ENCODE measurements at regions not wholly inside any gene's neighbourhood (a gene's known extent, or its start where the extent isn't known, plus 50 kb on each side); places are given as distances from the start of the nearest gene placed in this dataset.

DNA sequence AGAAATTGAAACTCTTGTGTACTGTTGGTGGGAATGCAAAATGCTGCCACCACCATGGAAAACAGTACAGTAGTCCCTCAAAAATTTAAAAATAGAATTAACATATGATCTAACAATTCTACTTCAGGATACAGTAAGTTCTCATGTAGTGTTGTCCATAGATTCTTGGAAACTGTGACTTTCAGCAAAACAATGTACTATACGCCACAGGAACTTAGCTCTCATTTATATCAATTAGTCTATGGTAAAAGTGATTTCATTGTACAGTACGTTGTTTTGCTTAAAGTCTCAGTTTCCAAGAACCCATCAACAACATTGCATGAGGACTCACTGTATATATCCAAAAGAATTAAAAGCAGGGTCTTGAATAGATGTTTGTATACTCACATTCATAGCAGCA, 233.5 kb upstream of the GAS1 start:
- Mint-ChIP-seq H3K4me3 (no peak overlapping the region), H3K36me3 (peaks cover 0 to 4% (median 0%) of the 10 kb centered on the region in 3 donors), H3K9me3 (peaks cover 0 to 8% (median 5%) of the 10 kb centered on the region in 5 donors), H3K27ac (no peak overlapping the region), H3K27me3 (no peaks in the 10 kb centered on the region), H3K4me1 (peaks cover 0 to 2% (median 0%) of the 10 kb centered on the region in 3 donors)
- POLR2A ChIA-PET = no interaction called here
- no peak overlapping the region for H3K4me3 ChIP-seq (ENCODE audit: low read length)
- H3K27ac ChIP-seq (ENCODE audit: low read depth, low read length) = no peak overlapping the region
- no peaks in the 10 kb centered on the region for H3K9me3 ChIP-seq (ENCODE audit: low read length)
- CTCF ChIA-PET = no interaction called here
- no peaks in the 10 kb centered on the region for H3K36me3 ChIP-seq (ENCODE audit: insufficient read depth, low read length)
- H3K27me3 ChIP-seq (ENCODE audit: insufficient read depth, low read length, poor library complexity, severe bottlenecking) = no peaks in the 10 kb centered on the region
- DNase-seq = no peak
- H3K4me1 ChIP-seq (ENCODE audit: insufficient read depth, low read length) = no peaks in the 10 kb centered on the region

DNA sequence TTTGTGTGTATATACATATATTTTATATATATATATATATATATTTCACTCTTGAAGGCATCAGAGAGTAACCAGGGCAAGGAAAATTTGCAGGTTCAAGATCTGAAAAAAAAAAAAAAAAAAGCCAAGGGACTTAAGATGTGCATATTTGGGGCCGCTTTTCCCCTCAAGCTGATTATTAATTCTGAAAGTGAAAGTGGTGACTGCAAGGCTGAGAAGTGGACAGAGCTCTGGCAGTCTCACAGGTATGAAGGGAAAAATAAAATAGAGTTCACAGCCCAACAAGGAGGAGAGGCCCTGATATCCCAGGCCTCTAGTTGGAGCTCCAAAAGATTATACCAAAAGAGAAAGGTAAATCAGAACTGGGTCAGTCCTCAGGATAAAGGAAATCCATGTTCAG, 234.4 kb upstream of the GAS1 start:
- Mint-ChIP-seq H3K4me1 (peaks cover 0 to 2% (median 0%) of the 10 kb centered on the region in 3 donors), H3K27me3 (peaks cover 0 to 4% of the 10 kb centered on the region in 2 donors), H3K4me3 (no peak overlapping the region), H3K36me3 (peaks cover 0 to 4% (median 0%) of the 10 kb centered on the region in 3 donors), H3K9me3 (peaks cover 0 to 8% (median 5%) of the 10 kb centered on the region in 5 donors), H3K27ac (no peak overlapping the region)
- Histone ChIP-seq H3K27ac (ENCODE audit: low read depth, low read length) (no peak overlapping the region), H3K9me3 (ENCODE audit: low read length) (no peaks in the 10 kb centered on the region), H3K4me1 (ENCODE audit: insufficient read depth, low read length) (no peaks in the 10 kb centered on the region), H3K27me3 (ENCODE audit: insufficient read depth, low read length, poor library complexity, severe bottlenecking) (no peaks in the 10 kb centered on the region), H3K4me3 (ENCODE audit: low read length) (no peak overlapping the region), H3K36me3 (ENCODE audit: insufficient read depth, low read length) (no peaks in the 10 kb centered on the region)
- CTCF ChIA-PET = no interaction called here
- POLR2A ChIA-PET = interaction anchor here (0.6 kb wide), 1 partner anchor 129 kb away, joined by 4 read pairs; no protein-coding TSS in a partner anchor
- DNase-seq = no peak

DNA sequence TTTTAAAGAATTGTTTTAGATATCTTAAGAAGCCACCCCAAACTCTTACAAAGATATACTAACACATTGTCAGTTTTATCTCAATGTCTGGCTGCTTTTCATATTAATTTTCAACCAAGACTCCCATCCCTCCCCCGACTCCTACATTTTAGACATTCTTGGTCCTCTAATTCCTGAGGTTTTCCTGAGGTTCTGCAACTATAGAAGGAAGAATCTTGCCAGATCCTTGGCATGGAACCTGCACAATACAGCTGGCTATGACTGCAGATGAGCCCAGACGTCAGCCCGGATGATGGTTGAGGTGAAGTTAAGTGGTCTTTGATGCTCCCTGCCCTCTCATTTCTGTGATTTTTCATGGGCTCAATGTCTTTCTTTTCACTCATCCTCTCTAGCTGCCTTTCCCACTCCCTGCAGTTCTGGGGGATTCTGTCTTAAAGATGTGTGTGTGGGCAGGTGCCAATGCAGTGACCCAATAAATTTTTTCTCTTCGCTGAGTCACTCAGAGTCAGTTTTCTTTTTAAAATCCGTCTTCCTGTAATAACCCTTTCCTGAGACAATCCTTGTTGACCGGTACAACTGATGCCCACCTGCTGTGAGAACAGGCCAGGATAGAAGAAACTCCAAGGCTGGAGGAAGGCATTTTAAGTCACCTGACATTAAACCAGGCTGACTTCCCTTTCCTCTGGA, 237.8 kb upstream of the GAS1 start:
- no peaks in the 10 kb centered on the region for H3K27me3 ChIP-seq (ENCODE audit: insufficient read depth, low read length, poor library complexity, severe bottlenecking)
- no peaks in the 10 kb centered on the region for H3K4me1 ChIP-seq (ENCODE audit: insufficient read depth, low read length)
- no peaks in the 10 kb centered on the region for H3K9me3 ChIP-seq (ENCODE audit: low read length)
- no peak overlapping the region for H3K4me3 ChIP-seq (ENCODE audit: low read length)
- Mint-ChIP-seq H3K4me1 (peaks cover 0 to 2% (median 0%) of the 10 kb centered on the region in 3 donors), H3K27me3 (peaks cover 12% of the 10 kb centered on the region in 2 donors), H3K36me3 (peaks cover 0 to 4% (median 0%) of the 10 kb centered on the region in 3 donors), H3K27ac (peak overlapping the region in 1 of 8 donors; percentile 74), H3K9me3 (peaks cover 0 to 8% (median 7%) of the 10 kb centered on the region in 5 donors), H3K4me3 (no peak overlapping the region)
- ChIA-PET POLR2A (no interaction called here), CTCF (no interaction called here)
- H3K27ac ChIP-seq (ENCODE audit: low read depth, low read length) = no peak overlapping the region
- no peaks in the 10 kb centered on the region for H3K36me3 ChIP-seq (ENCODE audit: insufficient read depth, low read length)
- DNase-seq = no peak

DNA sequence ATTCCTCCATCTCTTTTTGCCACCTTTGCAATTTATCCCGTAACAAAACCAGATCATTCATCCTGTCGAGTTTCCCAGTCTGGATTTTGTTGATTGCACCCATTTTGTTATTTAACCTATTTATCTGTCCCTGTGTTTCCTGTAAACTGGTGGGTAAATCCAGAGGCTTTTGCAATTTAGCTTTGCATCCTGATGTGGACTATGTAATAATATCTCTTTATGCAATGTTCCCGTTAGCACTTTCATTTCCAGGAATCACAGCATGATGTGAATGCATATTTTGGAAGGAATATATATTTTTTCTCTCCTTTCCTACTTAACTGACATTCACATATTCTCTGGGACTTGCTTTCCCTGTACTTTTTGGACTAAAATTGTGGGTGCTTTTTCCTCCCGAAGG, 240.3 kb upstream of the GAS1 start:
- peaks cover 12% of the 10 kb centered on the region in 2 donors for H3K27me3 Mint-ChIP-seq
- H3K4me3 Mint-ChIP-seq = no peak overlapping the region
- Histone ChIP-seq H3K9me3 (ENCODE audit: low read length) (no peaks in the 10 kb centered on the region), H3K4me1 (ENCODE audit: insufficient read depth, low read length) (no peaks in the 10 kb centered on the region), H3K4me3 (ENCODE audit: low read length) (no peak overlapping the region), H3K36me3 (ENCODE audit: insufficient read depth, low read length) (no peaks in the 10 kb centered on the region), H3K27me3 (ENCODE audit: insufficient read depth, low read length, poor library complexity, severe bottlenecking) (no peaks in the 10 kb centered on the region), H3K27ac (ENCODE audit: low read depth, low read length) (no peak overlapping the region)
- peaks cover 0 to 2% (median under 1%) of the 10 kb centered on the region in 5 donors for H3K9me3 Mint-ChIP-seq
- DNase-seq = no peak
- no peaks in the 10 kb centered on the region for H3K4me1 Mint-ChIP-seq
- ChIA-PET CTCF (interaction anchor here (0.9 kb wide), 1 partner anchor 9 kb away, joined by 3 read pairs; no protein-coding TSS in a partner anchor), POLR2A (no interaction called here)
- H3K36me3 Mint-ChIP-seq = peaks cover 0 to 4% (median 0%) of the 10 kb centered on the region in 3 donors
- H3K27ac Mint-ChIP-seq = no peak overlapping the region

DNA sequence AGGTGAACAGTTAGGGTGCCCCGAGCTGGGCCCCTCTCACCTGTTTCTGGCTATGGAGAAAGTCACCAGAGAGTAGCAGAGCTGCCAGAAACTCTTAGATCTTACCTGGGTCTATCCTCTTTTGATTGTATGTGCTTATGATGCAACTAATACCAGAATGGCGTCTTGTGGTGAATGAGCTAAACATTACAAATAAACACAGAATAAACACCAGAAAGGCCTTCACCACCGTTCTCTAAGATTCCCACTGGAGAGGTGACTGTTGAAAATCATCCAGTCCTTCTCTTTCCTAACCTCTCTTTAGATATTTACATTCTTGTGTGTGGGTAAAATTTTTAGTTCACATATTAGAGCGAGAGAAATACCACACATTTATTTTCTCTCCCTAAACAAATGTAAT, 241.7 kb upstream of the GAS1 start:
- Mint-ChIP-seq H3K27ac (no peak overlapping the region), H3K4me1 (no peaks in the 10 kb centered on the region)

DNA sequence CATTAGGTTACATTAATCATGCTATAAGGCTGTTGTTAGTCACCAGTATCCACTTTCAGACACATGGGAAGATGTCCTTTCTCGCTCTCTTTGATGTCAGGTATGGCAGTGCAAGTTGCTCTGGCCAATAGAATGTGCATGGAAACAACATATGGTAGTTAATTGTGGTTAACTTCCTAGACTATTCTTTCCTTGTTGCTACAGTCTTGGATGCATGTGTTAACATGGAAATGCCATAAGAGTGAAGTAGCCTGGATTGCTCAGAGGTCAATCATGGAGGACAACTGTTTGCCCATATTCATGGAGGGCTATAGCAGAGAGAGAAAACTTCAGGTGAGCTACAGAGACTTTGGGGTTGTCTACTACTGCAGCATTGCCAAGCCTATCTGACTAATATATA, 245.8 kb upstream of the GAS1 start:
- H3K9me3 ChIP-seq (ENCODE audit: low read length) = no peaks in the 10 kb centered on the region
- CTCF ChIA-PET = no interaction called here
- H3K27ac ChIP-seq (ENCODE audit: low read depth, low read length) = no peak overlapping the region
- peaks cover 18 to 24% of the 10 kb centered on the region in 2 donors for H3K27me3 Mint-ChIP-seq
- no peak overlapping the region for H3K4me3 ChIP-seq (ENCODE audit: low read length)
- H3K27me3 ChIP-seq (ENCODE audit: insufficient read depth, low read length, poor library complexity, severe bottlenecking) = no peaks in the 10 kb centered on the region
- POLR2A ChIA-PET = no interaction called here
- H3K4me3 Mint-ChIP-seq = no peak overlapping the region
- peaks cover 0 to 7% (median 1%) of the 10 kb centered on the region in 3 donors for H3K4me1 Mint-ChIP-seq
- H3K36me3 ChIP-seq (ENCODE audit: insufficient read depth, low read length) = no peaks in the 10 kb centered on the region
- no peak overlapping the region for H3K27ac Mint-ChIP-seq
- H3K9me3 Mint-ChIP-seq = no peaks in the 10 kb centered on the region
- DNase-seq = no peak
- no peaks in the 10 kb centered on the region for H3K36me3 Mint-ChIP-seq
- no peaks in the 10 kb centered on the region for H3K4me1 ChIP-seq (ENCODE audit: insufficient read depth, low read length)

More for the DNA sequence above, 241.7 kb upstream of the GAS1 start:
- Mint-ChIP-seq H3K4me3 (no peak overlapping the region), H3K36me3 (no peaks in the 10 kb centered on the region), H3K27me3 (peaks cover 12% of the 10 kb centered on the region in 2 donors), H3K9me3 (peaks cover 0 to 2% (median 0%) of the 10 kb centered on the region in 5 donors)
- no peak overlapping the region for H3K27ac ChIP-seq (ENCODE audit: low read depth, low read length)
- H3K27me3 ChIP-seq (ENCODE audit: insufficient read depth, low read length, poor library complexity, severe bottlenecking) = no peaks in the 10 kb centered on the region
- H3K4me1 ChIP-seq (ENCODE audit: insufficient read depth, low read length) = no peaks in the 10 kb centered on the region
- no peak for DNase-seq
- ChIA-PET CTCF (no interaction called here), POLR2A (interaction anchor here (0.6 kb wide), 1 partner anchor 261 kb away, joined by 4 read pairs; no protein-coding TSS in a partner anchor)
- H3K4me3 ChIP-seq (ENCODE audit: low read length) = no peak overlapping the region
- no peaks in the 10 kb centered on the region for H3K36me3 ChIP-seq (ENCODE audit: insufficient read depth, low read length)
- no peaks in the 10 kb centered on the region for H3K9me3 ChIP-seq (ENCODE audit: low read length)

DNA sequence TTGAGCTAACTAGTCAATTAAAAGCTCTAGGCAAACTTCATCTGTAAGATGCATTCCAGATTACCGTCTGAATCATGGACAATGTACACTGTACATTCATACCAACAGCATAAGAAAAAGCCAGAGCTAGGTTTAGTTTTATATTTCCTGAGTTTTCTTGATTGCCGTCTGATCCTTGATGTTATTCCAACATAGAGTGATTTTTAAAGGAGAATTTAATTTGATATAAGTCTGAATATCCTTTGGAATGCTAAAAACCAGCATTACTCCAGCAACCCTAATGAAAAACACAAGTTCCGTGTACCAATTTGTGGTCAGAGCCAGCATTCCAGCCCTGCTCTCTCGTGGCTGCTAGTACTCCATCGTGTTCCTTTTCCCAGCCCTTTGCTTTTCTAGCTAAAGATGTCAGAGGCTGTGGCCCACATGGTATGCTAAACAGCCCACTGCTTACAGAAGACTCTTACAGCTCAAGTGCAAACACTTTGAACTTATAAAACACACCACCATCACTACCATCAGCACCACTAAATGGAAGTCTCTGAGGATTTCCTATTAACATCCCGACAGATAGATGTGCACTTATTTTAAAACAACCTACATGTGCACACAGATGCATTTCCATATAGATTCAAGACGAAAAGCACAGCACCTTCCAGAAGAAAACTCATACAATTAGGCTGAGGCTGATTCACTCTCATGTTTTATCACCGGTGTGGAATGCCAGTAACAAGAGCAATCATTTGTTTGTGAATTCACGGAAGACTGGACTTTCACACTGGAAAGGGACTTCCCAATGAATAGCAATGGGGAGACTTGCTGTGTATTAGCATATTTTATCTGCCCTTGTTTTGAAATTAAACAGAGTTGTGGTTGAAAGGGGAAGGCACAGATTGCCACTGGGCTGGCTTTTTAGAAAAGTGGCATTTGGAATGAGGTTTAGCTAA, 246.9 kb upstream of the GAS1 start:
- Mint-ChIP-seq H3K36me3 (no peaks in the 10 kb centered on the region), H3K9me3 (no peaks in the 10 kb centered on the region), H3K4me3 (no peak overlapping the region), H3K4me1 (peaks cover 0 to 7% (median 1%) of the 10 kb centered on the region in 3 donors), H3K27ac (no peak overlapping the region), H3K27me3 (peaks cover 14 to 18% of the 10 kb centered on the region in 2 donors)
- H3K27ac ChIP-seq (ENCODE audit: low read depth, low read length) = no peak overlapping the region
- no peaks in the 10 kb centered on the region for H3K27me3 ChIP-seq (ENCODE audit: insufficient read depth, low read length, poor library complexity, severe bottlenecking)
- H3K9me3 ChIP-seq (ENCODE audit: low read length) = no peaks in the 10 kb centered on the region
- no peaks in the 10 kb centered on the region for H3K4me1 ChIP-seq (ENCODE audit: insufficient read depth, low read length)
- ChIA-PET CTCF (no interaction called here), POLR2A (no interaction called here)
- no peak for DNase-seq
- no peaks in the 10 kb centered on the region for H3K36me3 ChIP-seq (ENCODE audit: insufficient read depth, low read length)
- no peak overlapping the region for H3K4me3 ChIP-seq (ENCODE audit: low read length)

DNA sequence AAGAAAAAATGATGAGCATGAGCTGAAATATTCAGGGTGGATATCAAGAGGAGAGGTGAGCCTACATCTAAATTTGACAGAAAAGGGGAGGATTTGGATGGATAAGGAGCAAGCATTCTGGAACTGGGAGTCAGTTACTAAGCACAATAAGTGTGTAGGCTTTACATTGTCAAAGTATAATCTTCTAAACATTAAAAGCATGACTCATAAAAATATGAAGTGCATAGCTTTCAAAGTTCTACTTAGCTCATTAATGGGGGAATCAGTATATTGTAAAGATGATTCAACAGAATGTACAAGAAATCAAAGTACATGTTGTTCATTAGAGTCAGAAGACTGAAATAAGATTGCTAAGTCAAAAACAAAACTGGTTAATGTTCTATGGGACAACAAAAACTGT, 248.0 kb upstream of the GAS1 start:
- H3K9me3 Mint-ChIP-seq = no peaks in the 10 kb centered on the region
- POLR2A ChIA-PET = no interaction called here
- Histone ChIP-seq H3K9me3 (ENCODE audit: low read length) (no peaks in the 10 kb centered on the region), H3K36me3 (ENCODE audit: insufficient read depth, low read length) (no peaks in the 10 kb centered on the region), H3K4me1 (ENCODE audit: insufficient read depth, low read length) (no peaks in the 10 kb centered on the region), H3K27me3 (ENCODE audit: insufficient read depth, low read length, poor library complexity, severe bottlenecking) (no peaks in the 10 kb centered on the region), H3K27ac (ENCODE audit: low read depth, low read length) (no peak overlapping the region), H3K4me3 (ENCODE audit: low read length) (no peak overlapping the region)
- H3K4me1 Mint-ChIP-seq = peaks cover 0 to 7% (median 1%) of the 10 kb centered on the region in 3 donors
- H3K4me3 Mint-ChIP-seq = no peak overlapping the region
- CTCF ChIA-PET = no interaction called here
- DNase-seq = no peak
- no peaks in the 10 kb centered on the region for H3K36me3 Mint-ChIP-seq
- no peak overlapping the region for H3K27ac Mint-ChIP-seq
- H3K27me3 Mint-ChIP-seq = peaks cover 14 to 18% of the 10 kb centered on the region in 2 donors
